GDM1 (cell line): ENCODE measurements at regions not wholly inside any gene's neighbourhood (a gene's known extent, or its start where the extent isn't known, plus 50 kb on each side); places are given as distances from the start of the nearest gene placed in this dataset.
"Not testable (repeated sequence)": the region's sequence is repeated elsewhere in the genome, so short reads cannot be mapped to it uniquely, and the experiment has no call there.

ENCODE experiments used
- DNase-seq: peaks from one replicate; lab custom pipeline; 2025; lab: John Stamatoyannopoulos, UW

DNA sequence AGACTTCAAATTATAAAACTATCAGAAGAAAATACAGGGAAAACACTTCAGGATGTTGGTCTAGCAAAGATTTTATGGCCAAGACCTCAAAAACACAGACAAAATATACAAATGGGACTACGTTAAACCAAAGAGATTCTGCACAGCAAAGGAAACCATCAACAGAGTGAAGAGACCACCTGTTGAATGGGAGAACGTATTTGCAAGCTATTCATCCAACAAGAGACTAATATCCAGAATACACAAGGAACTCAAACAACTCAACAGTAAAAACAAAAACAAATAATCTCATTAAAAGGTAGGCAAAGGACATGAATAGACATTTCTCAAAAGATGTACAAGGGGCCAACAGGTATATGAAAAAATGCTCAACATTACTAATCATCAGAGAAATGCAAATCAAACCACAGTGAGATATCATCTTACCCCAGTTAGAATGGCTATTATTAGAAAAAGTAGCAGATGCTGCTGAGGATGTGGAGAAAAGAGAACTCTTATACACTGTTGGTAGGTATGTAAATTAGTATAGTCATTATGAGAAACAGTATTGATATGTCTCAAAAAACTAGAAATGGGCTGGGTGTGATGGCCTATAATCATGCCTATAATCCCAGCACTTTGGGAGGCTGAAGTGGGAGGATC lies 112.6 kb downstream of the LRIG2 start:
- no peak for DNase-seq

GRCh38 chr1:113190078-113190477 lies 117.1 kb downstream of the LRIG2 start:
- no peak for DNase-seq

DNA sequence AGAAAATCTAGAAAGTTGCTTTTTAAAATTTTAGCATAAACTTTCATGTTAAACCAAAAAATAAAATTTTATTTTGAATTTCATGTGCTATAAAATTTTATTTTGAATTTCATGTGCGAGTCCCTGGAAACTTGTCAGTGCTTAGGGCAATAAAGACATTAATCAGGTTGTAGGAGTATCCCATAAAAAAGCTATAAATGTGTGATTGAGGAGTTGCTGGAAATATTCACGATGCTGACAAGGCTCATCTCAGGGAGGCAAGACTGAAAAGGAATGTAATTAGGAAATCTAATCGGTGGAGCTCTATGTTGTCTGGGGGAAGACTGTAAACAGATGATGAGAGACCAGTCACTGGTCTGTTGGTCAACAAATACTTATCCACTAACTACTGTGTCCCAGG lies 117.9 kb downstream of the LRIG2 start:
- no peak for DNase-seq

GRCh38 chr1:113191579-113192076 lies 118.6 kb downstream of the LRIG2 start:
- DNase-seq = peak; percentile 18

GRCh38 chr1:113192242-113192641 lies 119.2 kb downstream of the LRIG2 start:
- peak; percentile 49 for DNase-seq

GRCh38 chr1:113192980-113193379 lies 120.0 kb downstream of the LRIG2 start:
- no peak for DNase-seq

- DNase-seq = peak; percentile 45
Observed at GRCh38 chr1:113194846-113195830, 122.1 kb downstream of the LRIG2 start.

DNA sequence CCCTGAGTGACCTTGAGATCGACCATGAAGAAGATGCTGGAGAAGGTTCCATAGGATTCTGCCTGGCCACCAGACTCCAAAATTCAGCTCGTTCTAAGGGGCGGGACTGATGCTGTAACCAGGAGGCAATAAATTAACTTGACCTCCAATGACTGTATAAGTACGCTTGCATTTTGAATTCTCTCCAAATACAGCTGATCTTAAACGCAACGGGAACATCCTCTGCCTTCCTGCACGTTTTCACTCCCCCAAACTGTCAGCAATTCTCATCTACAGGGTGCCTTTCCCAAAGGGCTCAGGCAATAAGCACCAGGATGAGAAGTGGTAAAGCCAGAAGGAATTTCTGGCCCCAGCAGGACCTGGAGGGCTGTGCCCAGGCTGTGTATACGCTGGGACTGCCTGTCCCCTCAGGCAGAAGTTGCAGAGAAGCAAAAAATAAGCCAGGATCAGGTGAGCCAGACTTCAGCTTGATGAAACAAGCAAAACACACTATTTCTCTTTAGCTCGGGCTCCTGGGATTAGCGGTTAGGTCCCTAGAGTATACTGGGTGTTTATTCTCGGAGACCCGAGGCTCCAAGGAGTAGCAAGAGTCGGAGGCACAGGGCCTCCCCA lies 124.8 kb downstream of the LRIG2 start:
- no peak for DNase-seq

DNA sequence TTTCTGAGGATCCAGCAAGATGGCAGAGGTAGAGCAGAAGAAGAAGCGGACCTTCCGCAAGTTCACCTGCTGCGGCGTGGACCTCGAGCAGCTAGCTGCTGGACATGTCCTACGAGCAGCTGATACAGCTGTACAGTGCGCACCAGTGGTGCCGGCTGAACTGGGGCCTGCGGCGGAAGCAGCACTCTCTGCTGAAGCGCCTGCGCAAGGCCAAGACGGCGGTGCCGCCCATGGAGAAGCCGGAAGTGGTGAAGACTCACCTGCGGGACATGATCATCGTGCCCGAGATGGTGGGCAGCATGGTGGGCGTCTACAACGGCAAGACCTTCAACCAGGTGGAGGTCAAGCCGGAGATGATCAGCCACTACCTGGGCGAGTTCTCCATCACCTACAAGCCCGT lies 125.8 kb downstream of the LRIG2 start:
- no peak for DNase-seq

DNA sequence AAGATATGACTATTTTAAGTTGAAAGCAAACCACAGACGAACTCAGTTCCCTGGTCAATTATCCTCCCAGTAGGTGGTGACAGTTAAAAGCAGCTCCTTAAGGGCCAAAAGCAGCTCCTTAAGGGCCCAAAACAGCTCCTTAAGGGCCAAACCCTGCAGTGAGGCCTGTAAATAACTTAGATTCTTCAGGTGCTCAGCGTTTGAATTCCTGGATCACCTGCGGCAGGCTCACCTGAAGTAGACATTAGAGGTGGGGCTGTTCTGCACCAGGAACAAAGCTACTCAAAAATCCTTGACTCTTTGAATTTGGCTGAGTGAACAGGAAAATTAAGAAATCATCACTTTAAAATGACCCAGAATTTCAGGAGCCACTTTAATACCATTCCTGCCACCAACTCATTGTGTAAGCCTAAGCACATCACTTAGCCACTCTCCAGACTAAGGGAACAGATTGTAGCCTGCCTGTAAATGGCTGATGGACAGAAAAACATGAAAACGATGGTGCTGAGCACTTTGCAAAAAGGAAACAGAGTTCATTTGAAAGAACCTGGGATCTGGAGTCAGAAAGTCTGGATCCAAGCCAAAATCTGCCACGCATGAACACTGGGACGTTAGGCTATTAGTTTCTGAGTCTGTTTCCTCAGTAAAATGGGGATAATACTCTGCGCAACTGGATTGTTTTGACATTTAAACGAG lies 126.9 kb downstream of the LRIG2 start:
- no peak for DNase-seq

GRCh38 chr1:113201560-113201959 lies 128.6 kb downstream of the LRIG2 start:
- no peak for DNase-seq

DNA sequence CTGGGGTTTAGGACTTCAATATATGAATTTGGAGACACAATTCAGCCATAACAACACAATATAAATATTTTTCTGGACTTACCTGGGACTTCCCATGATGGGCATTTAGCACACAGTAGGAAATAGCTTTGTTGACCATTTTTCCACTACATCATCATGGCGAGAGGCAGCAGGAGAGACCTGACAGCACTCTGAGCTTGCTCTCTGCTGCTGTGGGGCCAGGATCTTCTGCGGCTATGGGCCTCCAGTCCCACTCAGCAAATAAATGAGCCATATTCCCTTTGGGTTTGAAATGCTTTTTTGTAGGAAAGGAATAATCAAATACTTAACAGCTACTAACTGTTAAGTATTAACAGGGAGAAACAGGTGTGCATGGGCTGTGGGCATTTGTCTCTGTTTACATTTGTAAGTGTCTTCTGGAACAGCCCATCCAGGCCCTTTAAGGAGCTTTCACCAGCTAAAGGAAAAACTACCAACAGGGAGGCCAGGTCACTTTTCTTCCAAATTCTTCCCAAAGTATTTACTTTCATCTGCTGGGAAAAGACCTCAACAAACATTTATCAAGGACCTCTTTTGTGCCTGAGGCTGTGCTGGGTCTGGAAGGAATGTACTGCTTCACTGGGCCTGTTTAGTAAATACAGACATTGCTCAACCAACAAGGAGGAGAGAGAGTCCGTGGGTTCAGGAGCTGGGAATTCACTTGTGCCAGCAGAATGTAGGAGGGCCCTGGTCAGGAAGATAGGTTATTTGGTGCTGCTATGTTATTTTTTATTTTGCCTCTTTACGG lies 133.2 kb downstream of the LRIG2 start:
- DNase-seq = no peak

DNA sequence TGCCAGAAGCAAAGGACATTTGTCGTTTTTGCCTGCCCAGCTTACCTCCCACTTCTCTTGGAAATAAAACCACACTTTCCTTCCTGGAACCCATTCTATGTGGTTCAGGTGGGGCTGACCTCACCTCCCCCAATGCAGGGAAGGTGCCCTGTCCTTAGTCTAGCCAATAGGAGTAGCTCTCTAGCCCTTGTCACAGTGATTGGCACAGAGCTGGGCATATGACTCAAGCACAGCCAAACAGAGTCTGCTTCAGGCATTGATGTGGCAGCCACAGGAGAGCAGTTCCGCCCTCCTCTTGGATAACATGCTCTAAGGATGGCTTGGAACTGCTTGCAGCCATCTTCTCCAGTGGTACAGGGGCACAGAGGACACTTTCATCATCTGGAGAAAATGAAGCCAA lies 134.0 kb downstream of the LRIG2 start:
- no peak for DNase-seq

- DNase-seq = no peak
Observed at GRCh38 chr1:113207457-113207856, 134.5 kb downstream of the LRIG2 start.

DNA sequence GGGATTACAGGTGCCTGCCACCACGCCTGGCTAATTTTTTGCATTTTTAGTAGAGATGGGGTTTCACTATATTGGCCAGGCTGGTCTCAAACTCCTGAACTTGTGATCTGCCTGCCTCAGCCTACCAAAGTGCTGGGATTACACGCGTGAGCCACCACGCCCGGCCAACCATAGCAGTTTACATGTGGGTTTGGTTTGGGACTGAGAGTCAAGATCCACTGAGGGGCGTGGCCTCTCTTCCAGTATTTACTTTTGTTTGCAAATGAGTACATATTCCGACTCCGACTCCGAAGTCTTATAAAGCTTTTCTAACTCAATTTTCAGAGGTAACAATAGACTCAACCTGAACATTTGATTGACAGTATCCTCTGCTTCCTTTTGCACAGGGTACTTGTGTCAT lies 135.4 kb downstream of the LRIG2 start:
- not testable (repeated sequence) for DNase-seq

GRCh38 chr1:113210248-113210647 lies 137.2 kb downstream of the LRIG2 start:
- DNase-seq = no peak

DNA sequence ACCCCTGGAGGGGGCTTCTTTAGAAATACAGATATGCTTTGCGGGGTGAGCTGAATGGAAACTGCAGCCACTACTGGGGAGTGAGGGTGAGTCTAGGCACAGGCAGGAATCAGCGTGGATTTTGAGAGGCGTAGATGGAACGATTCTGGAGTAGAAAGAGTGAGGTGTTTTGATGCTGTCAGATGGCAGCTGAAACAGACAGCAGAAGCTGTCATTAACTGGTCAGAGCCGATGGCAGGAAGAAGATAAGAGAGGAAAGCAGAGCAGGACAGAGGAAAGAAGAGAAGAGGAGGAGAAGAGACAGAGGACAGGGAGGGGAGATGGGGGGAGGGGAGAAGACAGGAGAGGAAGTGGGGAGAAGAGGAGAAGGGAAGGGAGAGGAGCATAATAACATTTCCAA lies 138.5 kb downstream of the LRIG2 start:
- DNase-seq = no peak

GRCh38 chr1:113215015-113215414 lies 142.0 kb downstream of the LRIG2 start:
- no peak for DNase-seq

DNA sequence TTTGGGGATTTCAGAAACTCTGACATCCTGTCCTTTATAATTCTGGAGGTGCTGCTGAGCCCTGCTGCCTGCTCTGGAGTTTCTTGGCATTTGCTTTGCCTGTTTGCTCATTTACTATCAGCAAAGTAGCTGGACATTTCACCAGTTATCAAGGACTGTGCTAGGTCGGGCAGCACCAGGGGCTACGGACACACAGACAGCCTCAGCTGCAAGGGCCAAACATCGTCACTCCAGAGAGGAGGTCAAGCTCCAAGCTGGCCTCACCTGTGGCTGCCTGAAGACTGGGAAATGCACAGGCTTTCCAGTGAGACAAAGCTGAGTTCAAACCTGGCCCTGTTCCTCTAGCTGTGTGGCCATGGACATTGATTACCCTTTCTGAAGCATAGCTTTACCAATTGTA lies 143.7 kb downstream of the LRIG2 start:
- no peak for DNase-seq

DNA sequence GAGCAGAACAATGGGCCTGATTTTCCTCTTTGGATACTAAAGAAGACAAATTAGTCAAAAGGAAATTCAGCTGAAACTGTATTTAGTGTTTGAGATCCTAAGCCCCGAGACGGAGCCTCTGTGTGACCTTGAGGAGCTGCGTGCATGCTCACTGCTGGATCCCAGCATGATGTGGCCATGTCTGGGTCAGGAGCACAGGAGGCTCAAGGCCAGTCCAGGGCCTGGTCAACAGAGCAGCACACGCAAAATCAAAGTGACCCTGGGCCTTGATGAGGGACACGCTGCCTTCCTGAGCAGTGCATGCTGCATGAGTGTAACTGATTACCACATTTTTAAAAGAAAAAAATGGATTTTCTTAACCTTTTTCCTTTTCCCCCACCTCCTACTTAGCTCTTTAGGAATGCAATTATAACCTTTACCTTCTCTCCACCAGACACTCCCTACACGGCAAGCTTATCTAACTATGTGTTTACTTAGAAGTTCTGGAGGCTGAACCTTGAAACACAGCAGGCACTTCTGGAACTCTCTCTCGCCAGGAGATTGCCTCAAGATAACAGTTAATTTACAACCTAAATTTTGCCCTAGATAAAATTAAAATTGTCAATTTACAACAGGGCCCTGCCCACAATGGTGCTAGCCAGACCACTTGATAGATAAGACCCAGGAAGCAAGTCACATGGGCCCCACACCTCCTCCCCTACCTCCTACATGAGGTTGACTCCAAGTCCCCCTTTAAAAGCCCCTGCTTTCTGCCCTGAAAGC lies 144.6 kb downstream of the LRIG2 start:
- no peak for DNase-seq

GRCh38 chr1:113219377-113219776 lies 146.4 kb downstream of the LRIG2 start:
- DNase-seq = no peak
